Coronary artery (tissue), 2 donors: ENCODE measurements at regions not wholly inside any gene's neighbourhood (a gene's known extent, or its start where the extent isn't known, plus 50 kb on each side); places are given as distances from the start of the nearest gene placed in this dataset.

Experiments used
- DNase-seq: peaks from one replicate; pipeline ENCODE4 v3.0.0-alpha.2; 2017; ENCODE audit warnings: low spot score
- H3K27ac ChIP-seq, 2 donors: fragments of 200-600 bp; sonication (generic); one replicate each; pipeline ENCODE4 v1.5.1; 2016 to 2019
- H3K4me3 ChIP-seq: fragments of 200-600 bp; sonication (generic); 2 replicates; pipeline ENCODE4 v1.5.1; 2016; ENCODE audit warnings: mild to moderate bottlenecking, moderate library complexity
- CTCF ChIP-seq: fragments of 200-600 bp; sonication (generic); IDR thresholded peaks from one replicate; pipeline ENCODE4 v1.5.1; 2019; ENCODE audit warnings: antibody characterized with exemption

- Histone ChIP-seq H3K27ac (no peak overlapping the region), H3K4me3 (no peak overlapping the region)
- no peak for DNase-seq
- no peak for TF ChIP-seq CTCF
Measured at GRCh38 chr18:69257861-69258458, 142.7 kb upstream of the DOK6 start.

GRCh38 chr18:69259282-69259681 is 141.4 kb upstream of the DOK6 start:
- no peak for DNase-seq
- no peak for TF ChIP-seq CTCF
- no peak overlapping the region for H3K27ac ChIP-seq
- H3K4me3 ChIP-seq = no peak overlapping the region

GRCh38 chr18:69261406-69261805 is 139.3 kb upstream of the DOK6 start:
- no peak for DNase-seq
- H3K4me3 ChIP-seq = no peak overlapping the region
- H3K27ac ChIP-seq = no peak overlapping the region
- TF ChIP-seq CTCF = no peak

- DNase-seq = no peak
- Histone ChIP-seq H3K4me3 (no peak overlapping the region), H3K27ac (no peak overlapping the region)
- TF ChIP-seq CTCF = no peak
Measured at GRCh38 chr18:69265656-69266055, 135.0 kb upstream of the DOK6 start.

GRCh38 chr18:69267895-69268294 is 132.8 kb upstream of the DOK6 start:
- no peak overlapping the region for H3K27ac ChIP-seq
- no peak for TF ChIP-seq CTCF
- no peak overlapping the region for H3K4me3 ChIP-seq
- DNase-seq = no peak

GRCh38 chr18:69282371-69282770 is 118.3 kb upstream of the DOK6 start:
- DNase-seq = no peak
- no peak for TF ChIP-seq CTCF
- H3K4me3 ChIP-seq = no peak overlapping the region
- no peak overlapping the region for H3K27ac ChIP-seq

GRCh38 chr18:69291044-69291443 is 109.6 kb upstream of the DOK6 start:
- H3K27ac ChIP-seq = no peak overlapping the region
- TF ChIP-seq CTCF = no peak
- no peak overlapping the region for H3K4me3 ChIP-seq
- DNase-seq = no peak
